Activated CD4-positive, alpha-beta T cell treated with anti-CD3 and anti-CD28 coated beads, Interleukin-2, Interleukin-4, amounts not matched to agents 100 ng/mL and 50 ng/mL, durations not matched to agents 16 hours and 8 hours (primary cell): ENCODE measurements at regions not wholly inside any gene's neighbourhood (a gene's known extent, or its start where the extent isn't known, plus 50 kb on each side); places are given as distances from the start of the nearest gene placed in this dataset.
"Not testable (repeated sequence)": the region's sequence is repeated elsewhere in the genome, so short reads cannot be mapped to it uniquely, and the experiment has no call there.

Source experiments
- DNase-seq: peaks from one replicate; pipeline ENCODE4 v3.0.0-alpha.2; 2020; ENCODE audit warnings: low spot score

DNA sequence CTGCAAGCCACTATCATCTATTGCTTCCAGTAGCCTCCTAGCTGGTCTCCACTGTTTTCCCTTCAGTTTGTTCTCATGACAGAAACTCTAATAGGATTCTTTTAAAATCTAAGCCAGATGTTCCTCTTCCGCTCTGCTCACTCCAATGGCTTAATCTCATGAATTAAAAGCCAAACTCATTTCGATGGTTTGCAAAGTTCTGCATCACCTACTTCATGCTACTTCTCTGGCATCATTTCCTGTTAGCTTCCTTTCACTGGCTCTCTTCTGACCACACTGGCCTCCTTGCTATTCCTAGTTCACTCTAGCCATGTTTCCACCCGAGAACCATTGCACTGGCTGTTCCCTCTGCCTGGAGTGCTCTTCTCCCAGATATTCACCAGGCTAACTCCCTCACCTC lies 102.0 kb upstream of the LSM6 start:
- DNase-seq = no peak

DNA sequence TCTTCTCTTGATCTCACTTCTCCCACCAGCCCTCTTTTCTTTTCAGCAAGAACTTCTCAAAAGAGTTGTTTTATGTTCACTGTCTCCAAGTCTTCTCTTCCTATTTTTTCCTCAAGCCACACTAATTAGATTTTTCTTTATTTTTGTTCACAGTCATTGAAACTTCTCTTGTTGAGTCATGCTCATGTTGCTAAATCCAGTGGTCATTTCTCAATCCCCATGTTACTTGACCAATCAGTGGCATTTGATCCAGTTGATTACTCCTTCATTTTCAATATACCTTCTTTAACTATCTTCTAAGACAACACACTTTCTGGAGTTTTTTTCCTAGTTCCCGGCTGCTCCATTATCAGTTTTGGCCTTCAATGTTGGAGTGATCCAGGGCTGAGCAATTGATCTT lies 103.1 kb upstream of the LSM6 start:
- DNase-seq = no peak

DNA sequence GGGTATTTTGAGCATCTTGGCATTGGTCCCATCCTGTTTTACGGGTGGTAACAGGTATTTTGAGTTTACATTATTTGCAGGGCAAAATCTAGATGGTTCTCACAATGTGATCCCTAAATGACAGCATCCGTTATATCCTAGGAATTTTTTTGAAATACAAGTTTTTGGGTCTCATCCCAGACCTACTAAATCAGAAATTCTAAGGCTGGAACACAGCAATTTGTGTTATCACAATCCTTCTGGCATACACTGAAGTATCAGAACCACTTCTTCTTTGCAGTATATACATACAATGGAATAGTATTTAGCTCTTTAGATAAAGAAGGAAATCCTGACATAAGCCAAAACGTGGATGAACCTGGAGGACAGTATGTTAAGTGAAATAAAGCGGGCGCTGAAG lies 104.1 kb upstream of the LSM6 start:
- no peak for DNase-seq

- DNase-seq = no peak
Measured at GRCh38 chr4:146063143-146063542, 112.4 kb upstream of the LSM6 start.

DNA sequence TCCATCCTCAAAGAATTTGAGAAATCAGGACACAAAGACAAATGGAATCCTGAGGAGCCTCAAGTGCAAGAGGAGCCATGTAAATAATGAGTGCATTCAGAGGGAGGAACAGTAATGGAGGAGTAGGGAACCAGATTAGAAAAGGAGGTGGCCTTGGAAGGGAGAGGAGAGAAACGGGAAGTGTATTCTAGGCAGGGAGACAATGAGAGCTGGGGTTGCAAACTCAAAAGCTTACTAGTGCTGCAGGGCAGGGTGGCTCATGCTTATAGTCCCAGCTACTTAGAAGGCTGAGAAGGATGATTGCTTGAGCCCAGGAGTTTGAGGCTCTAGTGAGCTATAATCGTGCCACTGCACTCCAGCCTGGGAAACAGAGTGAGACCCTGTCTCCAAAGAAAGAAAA lies 113.2 kb upstream of the LSM6 start:
- DNase-seq = no peak

DNA sequence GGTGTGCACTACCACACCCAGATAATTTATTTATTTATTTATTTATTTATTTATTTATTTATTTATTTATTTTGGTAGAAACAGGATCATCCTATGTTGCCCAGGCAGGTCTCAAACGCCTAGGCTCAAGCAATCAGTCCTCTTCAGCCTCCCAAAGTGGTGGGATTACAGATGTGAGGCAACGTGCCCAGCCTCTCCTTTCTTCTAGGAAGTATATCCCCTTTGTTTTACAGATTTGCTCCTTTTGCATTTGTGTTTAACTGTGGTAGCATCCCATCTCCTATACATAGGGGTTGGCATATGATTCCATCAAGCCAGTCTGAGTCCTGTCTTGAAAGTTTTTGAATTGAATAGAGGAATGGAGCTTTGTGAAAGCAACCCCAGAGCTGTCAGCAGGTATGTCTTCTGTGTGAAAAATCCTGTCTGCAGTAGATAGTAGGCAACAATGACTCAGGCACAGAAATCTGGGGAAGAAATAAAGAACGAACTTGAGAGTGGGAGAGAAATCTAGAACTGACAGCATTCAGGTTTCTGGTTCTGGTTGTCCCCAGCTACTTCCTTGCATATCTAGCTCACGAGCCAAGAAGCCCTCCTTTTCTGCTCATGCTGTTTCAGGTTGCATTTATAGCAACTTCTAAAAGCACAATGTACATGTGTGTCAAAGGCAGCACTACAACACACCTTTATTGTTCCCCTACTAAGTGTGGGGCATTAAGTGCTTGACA lies 113.7 kb upstream of the LSM6 start:
- no peak for DNase-seq

GRCh38 chr4:146059865-146060264 lies 115.7 kb upstream of the LSM6 start:
- DNase-seq = no peak

DNA sequence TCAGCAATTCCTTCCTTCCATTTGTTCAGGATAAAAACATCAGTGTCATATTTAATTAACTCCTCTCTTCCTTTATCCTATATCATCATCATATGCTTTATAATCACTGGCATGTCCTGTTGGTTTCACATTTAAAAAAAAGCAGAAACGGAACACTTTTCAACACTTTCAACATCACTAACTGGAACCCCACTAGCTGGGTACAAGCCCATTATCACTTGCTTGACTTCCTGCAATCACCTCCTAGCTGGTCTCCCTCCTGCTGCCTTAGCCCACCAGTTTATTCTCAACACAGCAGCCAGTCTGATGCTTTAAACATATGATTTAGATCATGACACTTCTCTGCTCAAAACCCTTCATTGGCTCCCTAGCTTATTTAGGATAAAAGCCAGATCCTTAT lies 116.4 kb upstream of the LSM6 start:
- no peak for DNase-seq

DNA sequence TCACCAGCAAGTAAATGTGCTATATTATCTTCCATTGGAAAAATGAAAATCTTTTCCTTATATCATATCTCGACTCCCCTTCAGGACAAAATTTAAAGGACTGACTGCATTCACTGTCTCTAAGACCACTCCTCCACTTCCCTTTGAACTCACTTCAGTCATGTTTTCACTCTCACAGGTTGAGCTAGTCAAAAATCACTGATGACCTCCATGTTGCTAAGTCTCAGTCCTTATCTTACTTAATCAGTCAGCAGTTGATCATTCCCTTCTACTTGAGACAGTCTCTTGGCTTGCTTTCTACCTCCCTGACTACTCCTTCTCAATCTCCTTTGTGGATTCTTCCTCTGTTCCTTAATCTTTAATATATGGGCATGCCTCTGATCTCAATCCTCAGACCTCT lies 117.0 kb upstream of the LSM6 start:
- DNase-seq = no peak

- no peak for DNase-seq
Measured at GRCh38 chr4:146054676-146055075, 116.1 kb upstream of the ZNF827 start.

GRCh38 chr4:146053891-146054290 lies 115.3 kb upstream of the ZNF827 start:
- DNase-seq = no peak

- DNase-seq = no peak
Measured at GRCh38 chr4:146051728-146052391, 113.2 kb upstream of the ZNF827 start.

DNA sequence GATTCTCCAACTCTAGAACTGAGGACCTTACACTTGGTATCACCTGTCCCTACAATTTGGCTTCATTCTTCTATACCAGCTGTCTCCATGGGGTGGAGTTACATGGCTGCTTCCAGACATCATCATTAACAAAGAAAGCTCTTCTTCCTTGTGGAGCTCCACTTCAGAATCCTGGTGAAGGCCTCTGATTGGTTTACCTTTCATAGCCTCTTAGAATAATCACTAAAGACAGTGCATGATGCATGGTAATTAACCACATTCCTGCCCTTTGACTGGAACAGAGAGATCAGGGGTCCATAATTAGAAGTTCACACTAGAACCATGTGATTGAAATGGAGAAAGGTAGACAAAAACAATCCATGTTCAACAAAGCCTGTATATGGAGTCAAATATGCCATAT lies 112.6 kb upstream of the ZNF827 start:
- DNase-seq = no peak

- DNase-seq = no peak
Measured at GRCh38 chr4:146049802-146050201, 111.2 kb upstream of the ZNF827 start.

DNA sequence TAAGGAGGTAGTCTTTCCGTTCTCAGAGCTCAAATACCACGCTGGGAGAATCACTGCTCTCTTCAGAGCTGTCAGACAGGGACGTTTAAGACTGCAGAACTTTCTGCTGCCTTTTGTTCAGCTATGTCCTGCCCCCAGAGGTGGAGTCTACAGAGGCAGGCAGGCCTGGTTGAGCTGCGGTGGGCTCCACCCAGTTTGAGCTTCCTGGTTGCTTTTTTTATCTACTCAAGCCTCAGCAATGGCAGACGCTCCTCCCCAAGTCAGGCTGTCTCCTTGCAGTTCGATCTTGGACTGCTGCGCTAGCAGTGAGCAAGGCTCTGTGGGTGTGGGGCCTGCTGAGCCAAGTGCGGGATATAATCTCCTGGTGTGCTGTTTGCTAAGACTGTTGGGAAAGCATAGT lies 109.1 kb upstream of the ZNF827 start:
- DNase-seq = not testable (repeated sequence)

DNA sequence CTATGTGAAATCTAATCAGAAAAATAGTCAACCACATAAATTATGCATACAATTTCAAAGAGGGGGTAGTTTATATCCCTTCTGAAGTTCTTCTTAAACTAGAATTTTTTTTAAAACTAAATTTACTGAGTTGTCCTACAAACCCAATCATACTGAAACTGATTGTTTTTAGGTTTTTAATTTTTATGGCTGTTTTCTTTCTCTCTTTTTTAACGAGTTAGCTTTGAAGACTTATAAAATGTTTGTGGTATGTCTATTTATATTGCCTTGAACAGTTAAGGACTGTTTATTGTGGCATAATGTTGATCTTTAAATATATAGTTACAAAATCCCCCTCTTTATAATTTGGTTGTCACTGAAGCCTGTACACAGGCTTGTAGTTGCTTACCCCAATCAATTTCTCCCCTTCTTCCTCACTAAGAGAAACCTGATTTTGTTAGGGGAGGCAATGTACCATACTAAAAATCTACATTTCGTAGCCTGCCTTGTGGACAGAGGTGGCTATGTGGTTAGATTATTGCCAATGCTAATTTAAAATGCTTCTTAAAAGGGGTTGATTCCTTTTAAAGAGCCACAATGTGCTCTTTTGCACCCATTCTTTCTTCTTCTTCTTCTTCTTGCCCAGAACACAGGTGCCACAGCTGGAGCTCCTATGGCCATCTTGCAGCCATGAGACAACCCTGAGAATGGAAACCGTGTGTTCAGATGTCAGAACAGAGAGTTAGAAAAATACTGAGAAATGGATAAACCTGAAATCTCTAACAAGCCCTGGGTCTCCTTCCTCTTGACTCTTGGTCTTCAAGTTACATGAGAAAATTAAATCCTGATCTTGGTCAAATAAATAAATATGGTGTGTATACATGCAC lies 102.7 kb upstream of the ZNF827 start:
- DNase-seq = no peak

GRCh38 chr4:146040623-146041022 lies 102.0 kb upstream of the ZNF827 start:
- DNase-seq = no peak

- DNase-seq = no peak
Measured at GRCh38 chr4:146033149-146033548, 94.5 kb upstream of the ZNF827 start.

GRCh38 chr4:146032234-146032860 lies 93.7 kb upstream of the ZNF827 start:
- no peak for DNase-seq

- no peak for DNase-seq
Measured at GRCh38 chr4:146029939-146030710, 91.5 kb upstream of the ZNF827 start.

DNA sequence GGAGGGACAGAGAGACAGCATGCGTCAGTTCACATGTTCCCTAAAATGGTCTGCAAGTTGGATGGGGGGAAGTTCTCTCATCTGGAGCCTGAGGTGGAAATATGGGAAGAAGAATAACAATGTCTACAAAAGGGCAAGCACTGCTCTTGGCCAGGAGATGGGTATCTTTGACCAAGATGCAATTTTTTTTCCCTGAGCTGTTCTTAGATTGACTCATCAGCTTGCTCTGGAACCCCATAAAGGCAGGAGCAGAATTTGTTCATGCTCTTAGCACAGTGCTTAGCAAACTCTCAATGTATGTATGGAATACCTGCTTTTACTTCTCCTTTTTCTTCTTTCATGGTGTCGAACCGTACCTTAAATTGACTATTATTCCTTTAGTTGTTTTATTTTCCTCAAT lies 90.5 kb upstream of the ZNF827 start:
- peak; percentile 11 for DNase-seq

GRCh38 chr4:146027761-146028160 lies 89.1 kb upstream of the ZNF827 start:
- DNase-seq = no peak
